Liver (tissue), 3 donors: ENCODE measurements at regions not wholly inside any gene's neighbourhood (a gene's known extent, or its start where the extent isn't known, plus 50 kb on each side); places are given as distances from the start of the nearest gene placed in this dataset.

Source experiments
- EGR1 ChIP-seq, 2 donors: IDR thresholded peaks; 2 replicates each; pipeline ENCODE4 v1.6.1; 2016 to 2018; ENCODE audit warnings: antibody characterized with exemption in 2 of 2, low read depth in 2 of 2
- FOXA1 ChIP-seq: IDR thresholded peaks from 2 replicates; pipeline ENCODE4 v1.6.1; 2016; ENCODE audit warnings: antibody characterized with exemption
- GABPA ChIP-seq, 2 donors: IDR thresholded peaks in 1 of 2; conservative IDR thresholded peaks in 1 of 2; 2 replicates each; pipeline ENCODE4 v1.6.1; 2016; ENCODE audit warnings: antibody characterized with exemption in 2 of 2, mild to moderate bottlenecking in 1 of 2, moderate library complexity in 1 of 2
- HNF4A ChIP-seq, 2 donors: conservative IDR thresholded peaks; 2 replicates each; pipeline ENCODE4 v1.6.1; 2016; ENCODE audit warnings: antibody characterized with exemption in 2 of 2, mild to moderate bottlenecking in 2 of 2
- HNF4G ChIP-seq: IDR thresholded peaks from 2 replicates; pipeline ENCODE4 v1.6.1; 2016; ENCODE audit warnings: antibody characterized with exemption
- JUND ChIP-seq, 2 donors: IDR thresholded peaks; 2 replicates each; pipeline ENCODE4 v1.6.1; 2016; ENCODE audit warnings: antibody characterized with exemption in 2 of 2
- NR2F2 ChIP-seq: IDR thresholded peaks from 2 replicates; pipeline ENCODE4 v1.6.1; 2016; ENCODE audit warnings: antibody characterized with exemption
- RAD21 ChIP-seq, 2 donors: IDR thresholded peaks; 2 replicates each; pipeline ENCODE4 v1.6.1; 2016; ENCODE audit warnings: antibody characterized with exemption in 2 of 2, mild to moderate bottlenecking in 2 of 2
- YY1 ChIP-seq: IDR thresholded peaks from 2 replicates; pipeline ENCODE4 v1.6.1; 2016; ENCODE audit warnings: antibody characterized with exemption, mild to moderate bottlenecking
- TF ChIP-seq, protein P1 (sequence below): fragments of 150-350 bp; IDR thresholded peaks from 2 replicates; pipeline ENCODE4 v1.5.1; 2017; ENCODE audit warnings: improper control_type of control experiment, low read depth, low read length; ENCODE audit not compliant: missing input control
- TF ChIP-seq, protein P2 (sequence below): IDR thresholded peaks from 2 replicates; pipeline ENCODE4 v1.6.1; 2016; ENCODE audit warnings: antibody characterized with exemption
- TF ChIP-seq, protein P3 (sequence below): IDR thresholded peaks from 2 replicates; pipeline ENCODE4 v1.6.1; 2016; ENCODE audit warnings: antibody characterized with exemption, mild to moderate bottlenecking
- donor health status: healthy.
- donor health status: healthy.

DNA sequence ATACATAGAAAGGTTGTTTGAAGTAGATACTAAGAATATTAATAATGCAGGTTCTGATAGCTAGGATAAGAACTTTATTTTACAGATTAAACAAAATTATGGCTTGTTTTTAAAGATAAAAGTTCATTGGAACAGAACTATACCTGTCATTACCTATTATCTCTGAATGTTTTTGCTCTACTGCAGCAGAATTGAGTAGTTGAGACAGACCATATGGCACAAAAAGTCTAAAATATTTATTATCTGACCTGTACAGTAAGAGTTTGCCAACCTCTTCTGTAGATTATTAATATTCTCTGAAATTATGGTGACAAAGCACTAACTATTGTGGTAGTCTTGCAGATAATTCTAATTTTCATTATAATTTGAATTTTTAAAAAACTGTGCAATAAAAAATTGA is 829.1 kb upstream of the MGAT4C start:
- TF ChIP-seq, protein P1, sequence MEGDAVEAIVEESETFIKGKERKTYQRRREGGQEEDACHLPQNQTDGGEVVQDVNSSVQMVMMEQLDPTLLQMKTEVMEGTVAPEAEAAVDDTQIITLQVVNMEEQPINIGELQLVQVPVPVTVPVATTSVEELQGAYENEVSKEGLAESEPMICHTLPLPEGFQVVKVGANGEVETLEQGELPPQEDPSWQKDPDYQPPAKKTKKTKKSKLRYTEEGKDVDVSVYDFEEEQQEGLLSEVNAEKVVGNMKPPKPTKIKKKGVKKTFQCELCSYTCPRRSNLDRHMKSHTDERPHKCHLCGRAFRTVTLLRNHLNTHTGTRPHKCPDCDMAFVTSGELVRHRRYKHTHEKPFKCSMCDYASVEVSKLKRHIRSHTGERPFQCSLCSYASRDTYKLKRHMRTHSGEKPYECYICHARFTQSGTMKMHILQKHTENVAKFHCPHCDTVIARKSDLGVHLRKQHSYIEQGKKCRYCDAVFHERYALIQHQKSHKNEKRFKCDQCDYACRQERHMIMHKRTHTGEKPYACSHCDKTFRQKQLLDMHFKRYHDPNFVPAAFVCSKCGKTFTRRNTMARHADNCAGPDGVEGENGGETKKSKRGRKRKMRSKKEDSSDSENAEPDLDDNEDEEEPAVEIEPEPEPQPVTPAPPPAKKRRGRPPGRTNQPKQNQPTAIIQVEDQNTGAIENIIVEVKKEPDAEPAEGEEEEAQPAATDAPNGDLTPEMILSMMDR, result no peak
- no peak for TF ChIP-seq JUND (IDR thresholded peaks at IDR 0.05)
- no peak for TF ChIP-seq RAD21 (IDR thresholded peaks at IDR 0.05)
- no peak for TF ChIP-seq HNF4G
- no peak for TF ChIP-seq YY1
- no peak for TF ChIP-seq FOXA1
- TF ChIP-seq, protein P2, sequence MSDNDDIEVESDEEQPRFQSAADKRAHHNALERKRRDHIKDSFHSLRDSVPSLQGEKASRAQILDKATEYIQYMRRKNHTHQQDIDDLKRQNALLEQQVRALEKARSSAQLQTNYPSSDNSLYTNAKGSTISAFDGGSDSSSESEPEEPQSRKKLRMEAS, result no peak
- TF ChIP-seq, protein P3, sequence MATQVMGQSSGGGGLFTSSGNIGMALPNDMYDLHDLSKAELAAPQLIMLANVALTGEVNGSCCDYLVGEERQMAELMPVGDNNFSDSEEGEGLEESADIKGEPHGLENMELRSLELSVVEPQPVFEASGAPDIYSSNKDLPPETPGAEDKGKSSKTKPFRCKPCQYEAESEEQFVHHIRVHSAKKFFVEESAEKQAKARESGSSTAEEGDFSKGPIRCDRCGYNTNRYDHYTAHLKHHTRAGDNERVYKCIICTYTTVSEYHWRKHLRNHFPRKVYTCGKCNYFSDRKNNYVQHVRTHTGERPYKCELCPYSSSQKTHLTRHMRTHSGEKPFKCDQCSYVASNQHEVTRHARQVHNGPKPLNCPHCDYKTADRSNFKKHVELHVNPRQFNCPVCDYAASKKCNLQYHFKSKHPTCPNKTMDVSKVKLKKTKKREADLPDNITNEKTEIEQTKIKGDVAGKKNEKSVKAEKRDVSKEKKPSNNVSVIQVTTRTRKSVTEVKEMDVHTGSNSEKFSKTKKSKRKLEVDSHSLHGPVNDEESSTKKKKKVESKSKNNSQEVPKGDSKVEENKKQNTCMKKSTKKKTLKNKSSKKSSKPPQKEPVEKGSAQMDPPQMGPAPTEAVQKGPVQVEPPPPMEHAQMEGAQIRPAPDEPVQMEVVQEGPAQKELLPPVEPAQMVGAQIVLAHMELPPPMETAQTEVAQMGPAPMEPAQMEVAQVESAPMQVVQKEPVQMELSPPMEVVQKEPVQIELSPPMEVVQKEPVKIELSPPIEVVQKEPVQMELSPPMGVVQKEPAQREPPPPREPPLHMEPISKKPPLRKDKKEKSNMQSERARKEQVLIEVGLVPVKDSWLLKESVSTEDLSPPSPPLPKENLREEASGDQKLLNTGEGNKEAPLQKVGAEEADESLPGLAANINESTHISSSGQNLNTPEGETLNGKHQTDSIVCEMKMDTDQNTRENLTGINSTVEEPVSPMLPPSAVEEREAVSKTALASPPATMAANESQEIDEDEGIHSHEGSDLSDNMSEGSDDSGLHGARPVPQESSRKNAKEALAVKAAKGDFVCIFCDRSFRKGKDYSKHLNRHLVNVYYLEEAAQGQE, result no peak
- TF ChIP-seq NR2F2, result no peak
- no peak for TF ChIP-seq HNF4A (conservative IDR thresholded peaks at IDR 0.05)
- no peak for TF ChIP-seq GABPA (IDR thresholded peaks at IDR 0.05 in 1 of 2, conservative IDR thresholded peaks at IDR 0.05 in 1 of 2)
- TF ChIP-seq EGR1 (IDR thresholded peaks at IDR 0.05; ENCODE audit: low read depth in 2 of 2), result no peak
